ENCODE measurements at regions not wholly inside any gene's neighbourhood (a gene's known extent, or its start where the extent isn't known, plus 50 kb on each side); places are given as distances from the start of the nearest gene placed in this dataset.

DNA sequence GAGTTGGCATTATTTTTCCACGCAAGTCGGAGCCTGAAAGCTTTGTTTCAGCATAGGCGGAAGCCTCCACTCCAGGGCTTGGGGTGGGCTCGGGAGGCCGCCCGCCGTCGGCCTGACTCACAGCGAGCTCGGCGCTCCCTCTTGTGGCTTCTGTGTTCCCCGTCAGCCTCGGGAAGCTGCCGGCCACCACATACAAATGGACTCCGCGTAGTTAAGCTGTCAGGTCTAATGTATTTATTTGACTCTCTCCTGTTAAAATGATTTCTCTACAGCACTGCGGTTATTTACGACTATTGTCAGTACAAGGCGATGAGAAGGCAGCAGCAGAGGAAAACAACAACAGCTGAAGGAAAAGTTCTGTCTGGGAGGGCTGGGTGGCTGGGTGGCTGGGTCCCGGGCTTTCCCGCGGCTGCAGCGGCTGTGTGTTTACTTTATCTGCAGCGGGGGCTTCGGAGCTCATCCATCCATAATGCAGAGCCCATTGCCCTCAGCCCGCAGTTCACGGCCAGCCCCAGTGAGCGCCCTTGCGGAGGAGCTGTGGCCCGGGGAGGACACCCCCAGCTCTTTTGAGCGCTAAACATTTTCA is 375.7 kb upstream of the CAMK1G start:
- peak in 1 of 2 experiments; percentile 32 for DNase-seq

DNA sequence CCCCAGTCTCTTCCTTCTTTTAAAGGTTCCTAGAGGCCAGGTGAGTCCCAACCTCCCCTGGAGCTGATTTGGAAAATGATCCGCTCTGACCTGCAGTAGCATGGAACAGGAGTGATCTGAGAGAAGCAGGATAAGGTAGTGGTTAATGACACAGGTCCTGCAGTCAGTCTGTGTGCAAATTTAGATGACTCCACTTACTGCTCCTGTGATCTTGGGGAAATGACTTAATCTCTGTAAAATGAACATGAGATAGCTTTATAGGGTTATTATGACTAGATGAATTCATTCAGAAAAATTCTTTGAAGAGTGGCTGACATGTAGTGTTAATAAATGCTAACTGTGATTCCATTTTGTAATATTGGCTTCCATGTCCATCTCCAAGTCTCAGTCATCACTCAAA is 374.9 kb upstream of the CAMK1G start:
- no peak for DNase-seq

DNA sequence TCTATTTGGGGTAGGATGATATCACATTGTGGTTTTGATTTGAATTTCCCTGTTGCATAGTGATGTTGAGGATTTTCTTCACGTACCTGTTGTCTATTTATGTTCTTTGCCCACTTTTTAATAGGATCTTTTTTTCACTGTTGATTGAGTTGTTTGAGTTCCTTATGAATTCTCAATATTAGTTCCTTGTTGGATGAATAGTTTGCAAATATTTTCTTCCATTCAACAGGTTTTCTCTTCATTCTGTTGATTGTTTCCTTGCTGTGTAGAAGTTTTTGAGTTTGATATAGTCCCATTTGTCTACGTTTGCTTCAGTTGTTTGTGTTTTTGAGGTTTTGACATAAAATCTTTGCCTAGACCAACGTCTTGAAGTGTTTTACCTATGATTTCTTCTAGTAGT is 369.5 kb upstream of the CAMK1G start:
- no peak for DNase-seq

DNA sequence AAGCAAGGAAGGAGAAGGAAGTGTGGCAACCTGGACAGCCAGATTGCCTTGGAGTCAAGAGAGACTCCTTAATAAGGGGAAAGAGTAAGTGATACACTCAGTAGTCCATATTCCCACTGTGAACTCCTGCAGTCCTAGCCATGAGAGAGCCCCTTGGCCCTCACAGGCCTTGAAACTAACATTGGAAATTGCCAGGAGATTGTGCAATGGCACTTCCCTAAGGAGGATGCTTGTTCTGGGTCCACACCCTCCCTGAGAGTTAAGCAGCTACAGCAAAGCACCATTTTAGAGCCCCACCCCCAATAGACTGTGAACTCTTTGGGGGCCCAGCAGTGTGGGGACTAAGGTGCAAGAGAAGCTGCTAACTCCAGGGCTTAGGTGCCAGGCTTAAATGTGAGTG is 367.7 kb upstream of the CAMK1G start:
- no peak for DNase-seq

DNA sequence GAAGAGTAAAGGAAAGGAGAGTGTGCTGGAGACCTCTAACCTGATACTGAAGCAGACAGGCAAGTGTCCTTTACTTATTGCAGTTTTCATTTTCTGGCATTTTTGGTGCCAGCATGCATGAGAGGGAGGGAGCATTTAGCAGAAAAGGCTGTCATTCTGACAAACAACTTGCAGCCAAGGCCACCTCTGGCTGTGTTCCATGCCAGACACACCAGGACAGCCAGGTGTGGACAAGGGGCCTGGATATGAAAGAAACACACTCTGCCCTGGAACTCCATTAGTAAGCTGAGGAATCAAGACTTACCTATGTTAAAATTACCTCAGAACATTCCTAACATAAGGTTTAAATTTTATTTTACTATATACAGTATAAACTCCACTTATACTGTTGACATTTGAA is 365.4 kb upstream of the CAMK1G start:
- DNase-seq, result no peak

DNA sequence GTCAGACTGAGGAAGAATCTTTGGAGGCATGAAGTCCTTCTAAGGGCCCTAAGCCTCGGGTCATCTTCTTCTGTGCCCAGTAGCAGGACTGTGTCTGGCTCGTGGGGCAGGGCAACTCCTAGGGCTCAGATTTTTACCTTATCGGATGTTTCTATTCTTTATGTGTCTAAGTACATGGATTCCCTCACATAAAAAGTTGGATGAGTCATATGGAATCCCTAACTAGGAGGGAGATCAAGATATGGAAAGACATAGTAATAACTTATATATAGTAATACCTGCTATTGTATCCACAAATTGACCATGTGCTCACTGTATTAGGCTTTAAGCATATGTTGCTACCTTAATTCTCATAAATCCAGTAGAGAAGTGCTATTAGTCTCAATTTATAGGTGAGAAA is 364.5 kb upstream of the CAMK1G start:
- DNase-seq, result no peak

DNA sequence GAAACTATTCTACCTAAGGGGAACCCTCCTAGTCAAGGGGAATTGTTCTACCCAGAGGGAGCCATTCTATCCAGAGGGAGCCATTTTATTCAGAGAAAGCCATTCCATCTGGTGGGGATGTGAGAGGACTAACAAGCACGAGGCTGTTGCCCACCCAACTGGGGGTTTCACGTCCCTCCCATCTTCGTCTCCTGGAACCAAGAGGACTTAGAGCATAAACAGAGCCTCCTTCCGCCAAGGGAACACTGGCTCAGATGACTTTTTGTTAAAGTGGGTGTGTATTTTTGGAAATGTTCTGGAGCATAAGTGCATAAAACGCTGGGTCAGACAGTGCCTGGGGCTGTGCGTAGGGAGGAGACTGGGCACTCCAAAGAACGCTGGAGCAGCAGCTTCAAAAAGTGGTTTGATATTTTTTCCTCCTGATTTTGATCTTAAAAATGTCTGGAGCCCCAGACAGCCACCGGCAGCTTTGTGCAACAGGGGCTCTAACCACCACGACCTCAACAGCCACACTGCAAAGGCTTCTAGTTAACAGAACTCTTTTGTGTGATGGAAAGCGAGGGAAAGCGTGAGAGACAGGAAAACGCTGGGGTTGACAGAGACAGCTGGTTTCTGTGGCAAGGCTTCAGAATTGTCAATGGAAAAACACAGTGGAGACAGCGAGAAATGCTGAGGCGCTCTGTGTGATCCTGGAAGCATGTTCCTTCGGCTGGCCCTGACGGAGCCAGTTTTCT is 363.6 kb upstream of the CAMK1G start:
- DNase-seq, result peak in 1 of 2 experiments; percentile 1

DNA sequence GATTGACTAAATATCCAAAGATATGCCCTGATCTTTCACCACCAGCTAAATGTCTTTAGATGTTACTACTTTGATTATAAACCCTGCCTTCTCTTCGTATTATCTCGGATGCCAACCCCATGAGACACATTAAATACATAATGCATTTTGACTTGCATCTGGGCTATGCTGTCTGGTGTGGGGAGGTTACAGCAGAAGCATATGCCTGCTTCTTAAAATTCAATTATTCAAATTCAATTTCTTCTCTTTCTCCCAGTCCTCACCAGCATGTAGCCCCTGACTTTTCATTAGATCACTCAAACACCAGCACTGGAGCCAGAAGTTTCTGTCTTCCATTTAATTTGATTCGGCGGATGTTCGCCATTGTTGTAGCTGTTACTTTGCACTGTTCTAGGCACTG is 360.7 kb upstream of the CAMK1G start:
- DNase-seq, result no peak

DNA sequence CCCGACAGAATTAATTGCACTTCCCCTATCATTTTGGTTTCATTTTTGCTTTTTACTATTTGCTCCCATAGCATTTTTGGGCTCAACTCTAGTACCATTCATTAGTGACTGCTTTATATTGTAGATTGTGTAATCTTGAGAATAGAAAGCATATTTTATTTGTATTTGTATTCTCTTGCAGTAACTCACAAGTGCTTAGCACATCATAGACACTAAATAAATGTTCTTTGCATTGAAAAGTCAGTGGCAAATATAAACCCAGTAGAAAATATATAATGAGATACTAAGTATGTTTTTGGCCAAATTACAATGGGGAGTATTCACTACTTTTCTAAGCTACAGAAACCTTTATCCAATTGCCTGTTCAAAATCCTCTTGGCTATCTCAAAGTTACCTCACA is 359.7 kb upstream of the CAMK1G start:
- no peak for DNase-seq

DNA sequence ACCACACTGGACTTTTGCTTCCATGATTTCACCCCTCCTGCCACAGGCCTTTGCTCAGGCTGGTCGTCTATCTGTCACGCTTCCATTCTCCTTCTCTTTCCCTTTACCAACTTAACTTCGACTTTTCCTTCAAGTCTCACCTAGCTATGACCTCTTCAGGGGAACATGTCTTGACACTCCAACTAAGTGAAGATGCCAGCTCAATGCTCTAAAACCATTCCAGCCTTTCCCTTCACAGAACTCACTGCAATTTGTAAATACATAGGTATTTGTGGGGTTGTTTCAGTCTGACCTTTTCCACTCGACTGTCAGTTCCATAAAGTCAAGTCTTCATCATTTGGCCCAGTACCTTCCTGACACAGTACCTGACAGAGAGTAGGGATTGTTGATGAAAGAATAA is 358.6 kb upstream of the CAMK1G start:
- no peak for DNase-seq

DNA sequence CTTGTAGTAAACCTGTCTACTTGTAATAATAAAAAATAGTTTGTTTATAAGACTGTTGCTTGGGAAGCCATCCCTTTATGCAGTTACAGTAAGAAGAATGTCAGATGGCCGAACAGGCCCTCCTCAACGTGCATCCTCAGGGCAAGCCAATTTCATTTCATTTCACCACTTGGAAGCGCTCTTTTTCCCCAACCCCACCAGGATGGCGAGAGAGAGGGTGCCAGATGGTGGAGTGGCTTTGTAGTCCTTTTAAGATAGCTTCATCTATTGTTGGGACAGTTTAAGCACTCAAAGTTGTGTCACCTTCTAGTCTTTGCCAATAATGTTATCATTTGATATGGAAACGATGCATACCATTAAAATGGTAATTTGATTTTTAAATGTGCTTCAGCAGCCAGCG is 356.3 kb upstream of the CAMK1G start:
- DNase-seq, result no peak

DNA sequence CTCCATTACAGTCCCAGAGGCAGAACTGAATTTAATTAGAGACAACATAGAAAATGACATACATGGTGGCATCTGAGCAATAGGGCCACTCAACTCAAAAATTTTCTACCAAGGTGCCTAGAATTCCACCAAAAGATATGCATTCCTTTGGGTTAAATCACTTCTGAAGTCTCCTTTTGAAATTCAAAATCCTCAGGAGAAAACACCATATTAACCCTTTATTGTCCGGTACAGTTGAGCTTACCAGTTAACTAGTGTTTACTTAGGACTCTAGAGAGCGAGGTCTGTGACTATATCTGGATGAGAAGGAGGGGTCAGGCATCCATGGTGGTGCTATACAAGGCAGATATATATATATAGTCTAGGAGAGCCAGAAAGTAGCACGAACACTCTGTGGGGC is 355.6 kb upstream of the CAMK1G start:
- DNase-seq, result no peak

DNA sequence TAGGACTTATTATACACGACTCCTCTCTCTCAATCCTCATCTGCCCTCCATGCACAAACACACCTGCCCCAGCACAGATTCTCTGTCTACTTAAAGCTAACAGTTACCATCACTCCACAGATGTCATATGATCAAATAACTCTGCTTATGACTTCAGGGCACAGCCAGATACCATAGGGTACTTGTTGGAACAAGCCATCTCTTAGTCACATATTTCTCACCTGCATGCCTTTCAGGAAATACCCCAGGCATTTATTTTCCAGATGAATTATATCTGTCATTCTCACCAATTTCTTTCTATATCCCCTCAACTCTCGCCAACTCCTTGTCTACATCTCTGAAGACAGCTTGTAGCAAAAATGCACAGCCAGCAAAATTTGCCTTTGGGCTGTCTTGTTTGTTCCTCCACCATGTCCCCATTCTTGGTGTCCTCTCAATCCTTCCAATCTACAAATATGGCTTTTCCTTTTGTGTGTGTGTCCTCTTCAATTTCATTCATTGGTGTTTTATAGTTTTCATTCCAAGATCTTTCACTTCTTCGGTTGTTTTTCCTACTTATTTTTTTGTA is 353.9 kb upstream of the CAMK1G start:
- DNase-seq, result no peak

DNA sequence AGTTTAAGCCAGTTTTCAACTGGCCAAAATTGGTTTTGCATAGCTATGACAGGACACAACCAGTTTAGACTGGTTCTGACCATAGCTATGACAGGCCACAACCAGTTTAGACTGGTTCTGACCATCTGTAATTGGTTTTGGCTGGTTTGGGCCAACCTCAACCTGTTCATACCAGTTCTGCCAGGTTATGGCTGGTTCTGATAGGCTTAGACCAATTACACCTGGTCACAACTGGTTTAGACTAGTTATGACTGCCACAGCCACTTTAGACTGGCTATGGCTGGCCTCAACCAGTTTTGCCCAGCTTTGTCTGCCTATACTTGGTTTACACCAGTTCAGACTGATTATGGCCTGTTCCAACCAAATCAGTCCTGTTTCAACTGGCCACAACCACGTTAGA is 353.2 kb upstream of the CAMK1G start:
- no peak for DNase-seq

DNA sequence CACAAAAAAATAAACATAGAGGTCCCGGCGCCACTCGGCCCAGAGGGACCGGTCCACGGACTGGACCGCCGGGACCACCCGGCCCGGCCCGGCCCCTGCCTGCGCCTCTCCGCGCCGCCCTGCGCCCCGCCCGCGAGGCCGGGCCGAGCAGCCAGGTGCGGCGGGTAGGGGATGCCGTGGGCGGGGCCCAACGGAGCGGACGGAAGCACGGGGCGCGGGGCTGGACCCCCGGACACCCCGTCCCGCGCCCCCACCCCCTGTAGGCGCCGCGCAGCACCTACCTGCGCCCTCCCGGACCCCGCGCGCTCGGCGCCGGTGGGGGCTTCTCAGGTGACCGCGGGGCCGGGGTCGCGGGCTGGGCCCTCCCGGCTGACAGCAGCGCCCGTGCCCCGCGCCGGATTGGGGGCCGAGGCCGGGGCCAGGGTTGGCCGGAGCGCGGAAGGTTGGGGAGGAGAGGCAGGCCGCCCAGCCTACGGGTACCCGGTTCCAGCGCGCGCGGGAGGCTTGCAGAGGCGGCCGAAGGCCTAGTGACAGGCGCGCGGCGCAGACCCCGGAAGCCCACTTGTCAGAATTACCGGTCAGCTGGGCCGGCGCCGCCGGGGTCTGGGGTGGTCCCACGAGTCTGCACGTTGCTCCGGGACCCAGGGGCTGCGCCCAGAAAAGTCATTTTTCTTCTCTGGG is 351.9 kb upstream of the CAMK1G start:
- no peak for DNase-seq

DNA sequence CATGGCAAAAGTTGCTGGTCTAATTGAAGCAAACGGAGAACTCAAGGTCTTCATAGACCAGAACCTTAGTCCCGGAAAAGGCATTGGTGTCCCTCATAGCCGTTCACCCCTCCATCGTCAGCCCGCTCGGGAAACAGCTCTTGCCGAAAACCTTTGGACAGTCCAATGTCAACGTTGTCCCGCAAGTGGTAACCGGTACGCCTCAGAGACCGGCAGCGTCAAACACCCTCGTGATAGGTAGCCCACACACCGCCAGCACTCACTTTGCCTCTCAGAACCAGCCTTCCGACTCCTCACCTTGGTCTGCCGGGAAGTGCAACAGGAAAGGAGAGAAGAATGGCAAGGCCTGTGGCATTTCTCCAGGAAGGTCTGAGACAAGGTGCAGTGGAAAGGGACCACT is 351.3 kb upstream of the CAMK1G start:
- no peak for DNase-seq

DNA sequence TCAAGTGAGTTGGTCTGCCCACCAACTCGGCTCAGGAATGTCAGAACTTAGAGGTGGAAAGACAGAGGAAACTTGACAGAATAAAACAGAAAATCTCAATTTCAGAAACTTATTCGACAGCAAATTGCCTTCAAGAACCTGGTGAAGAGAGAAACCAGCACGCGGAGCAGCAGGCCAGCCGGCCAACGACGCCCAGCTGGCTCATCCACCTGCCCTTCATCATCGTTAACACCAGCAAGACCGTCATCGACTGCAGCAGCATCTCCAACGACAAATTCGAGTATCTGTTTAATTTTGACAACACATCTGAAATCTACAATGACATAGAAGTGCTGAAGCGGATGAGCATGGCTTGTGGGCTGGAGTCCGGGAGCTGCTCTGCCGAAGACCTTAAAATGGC is 350.8 kb upstream of the CAMK1G start:
- DNase-seq, result no peak

DNA sequence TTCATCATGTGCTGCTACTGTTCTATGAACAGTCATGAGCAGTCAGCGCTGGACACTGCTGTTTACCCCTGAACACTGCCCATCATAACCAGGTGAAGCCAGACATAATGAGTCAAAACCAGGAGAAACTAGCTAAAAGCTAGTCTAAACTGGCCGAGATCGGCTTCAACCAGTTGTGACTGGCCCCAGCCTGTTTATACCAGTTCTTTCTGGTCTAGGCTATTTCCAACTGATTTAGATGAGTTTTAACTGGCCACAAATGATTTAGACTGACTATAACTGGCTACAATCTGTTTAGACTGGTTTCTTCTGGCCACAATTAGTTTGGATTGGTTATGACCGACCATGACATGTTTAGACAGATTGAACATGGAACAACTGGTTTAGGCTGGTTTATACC is 348.3 kb upstream of the CAMK1G start:
- no peak for DNase-seq

DNA sequence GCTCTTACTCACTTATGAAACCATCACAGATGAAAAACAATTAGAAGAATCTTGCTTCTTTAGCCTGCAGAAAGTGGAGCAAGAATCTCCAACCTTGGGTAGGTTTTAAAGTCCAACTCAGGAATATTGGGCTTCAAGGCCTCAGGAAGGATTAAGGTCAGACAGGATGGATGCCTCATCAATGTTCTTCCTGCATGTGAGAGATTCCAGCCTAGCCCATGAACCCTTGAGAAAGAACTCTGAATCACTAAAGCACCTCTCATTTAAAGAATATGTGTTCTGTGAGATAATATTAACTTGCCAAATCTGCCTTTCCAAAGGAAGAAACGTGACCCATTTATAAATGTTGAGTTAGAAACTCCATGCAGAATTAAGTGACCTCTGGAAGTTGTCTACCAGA is 345.2 kb upstream of the CAMK1G start:
- no peak for DNase-seq

DNA sequence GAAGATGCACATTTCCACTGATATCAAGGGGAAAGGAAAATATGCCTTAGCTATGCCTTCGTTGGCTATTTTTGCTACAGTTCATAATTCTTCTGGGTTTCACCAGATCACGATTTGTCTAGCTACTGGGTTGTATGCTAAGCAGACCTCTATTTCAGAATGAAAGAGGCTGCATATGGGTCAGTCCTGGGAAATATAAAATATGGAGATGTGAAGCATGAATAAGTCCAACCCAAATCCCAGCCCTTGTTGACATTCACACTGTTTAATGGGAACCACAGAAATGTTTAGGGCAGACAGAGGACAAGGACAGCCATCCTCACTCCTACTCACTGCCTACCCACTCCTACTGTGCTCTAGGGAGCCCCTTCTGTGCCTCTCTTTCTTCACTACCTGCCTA is 343.2 kb upstream of the CAMK1G start:
- no peak for DNase-seq

DNA sequence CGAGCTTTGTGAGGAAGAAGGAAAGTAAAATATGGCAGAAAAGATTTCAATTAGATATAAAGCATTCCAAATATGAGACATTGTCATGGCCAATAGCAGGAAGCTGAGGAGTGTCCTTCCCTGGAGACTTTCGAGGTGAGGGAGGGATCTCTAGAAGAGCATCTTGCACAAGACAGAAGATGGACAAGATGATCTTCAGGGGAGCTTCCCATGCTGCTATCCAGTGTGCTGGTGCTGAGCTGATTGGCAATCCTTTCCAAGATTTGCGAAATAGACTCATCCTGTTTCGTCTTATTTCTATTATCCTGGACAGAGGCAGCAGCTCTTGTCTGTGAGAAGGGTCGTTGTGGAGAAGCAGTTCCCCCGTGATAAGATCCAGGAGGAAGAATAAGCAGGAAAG is 342.0 kb upstream of the CAMK1G start:
- no peak for DNase-seq

DNA sequence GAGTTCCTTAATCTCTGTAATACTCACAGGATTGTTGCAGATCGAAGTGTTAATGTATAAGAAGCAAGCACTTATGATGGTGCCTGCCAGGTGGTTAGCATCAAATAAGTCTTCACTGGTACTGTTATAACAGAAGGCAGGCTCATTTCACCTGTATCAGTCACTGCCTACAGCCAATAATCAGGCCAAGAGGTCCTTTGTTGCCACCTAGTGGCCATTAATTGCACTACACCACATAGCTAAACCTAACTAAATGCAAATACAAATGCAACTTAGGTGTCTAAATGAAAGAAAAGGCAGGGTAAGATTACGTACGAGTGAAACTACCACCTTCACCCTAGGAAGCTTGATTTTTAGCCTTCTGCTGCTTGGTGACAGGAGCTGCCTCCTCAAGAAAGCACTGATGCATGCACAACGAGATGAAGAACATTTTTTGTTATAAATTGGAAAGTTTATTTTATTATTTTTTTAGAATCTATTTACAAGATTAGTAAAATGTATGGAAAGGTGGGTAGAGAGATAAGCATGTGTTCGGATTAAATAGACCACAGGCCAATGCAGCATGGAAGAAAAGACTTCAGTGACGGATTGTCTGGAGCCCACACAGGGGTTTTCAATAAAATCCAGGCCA is 334.8 kb upstream of the CAMK1G start:
- DNase-seq, result peak in 1 of 2 experiments; percentile 40

DNA sequence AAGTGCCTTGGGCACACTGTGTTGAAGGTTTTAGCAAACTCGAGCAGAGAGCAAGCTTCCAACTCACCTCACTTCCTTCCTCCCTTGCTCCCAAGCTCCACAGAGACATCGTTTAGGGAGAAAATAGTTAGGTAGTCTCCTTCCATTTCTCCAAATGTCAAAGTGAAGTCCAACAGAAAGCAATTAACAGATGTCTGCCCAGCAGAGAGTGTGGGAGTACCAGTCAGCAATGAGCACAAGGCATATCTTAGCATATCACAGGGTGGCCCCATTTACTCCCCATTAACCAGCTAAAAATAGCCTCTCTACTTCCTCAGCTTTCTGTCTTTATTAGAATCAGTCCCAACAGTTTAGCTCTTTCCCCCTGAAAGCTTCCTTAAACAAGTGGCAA is 334.2 kb upstream of the CAMK1G start:
- no peak for DNase-seq
